Caki2 (cell line): ENCODE measurements at regions not wholly inside any gene's neighbourhood (a gene's known extent, or its start where the extent isn't known, plus 50 kb on each side); places are given as distances from the start of the nearest gene placed in this dataset.
"Not testable (repeated sequence)": the region's sequence is repeated elsewhere in the genome, so short reads cannot be mapped to it uniquely, and the experiment has no call there.

ENCODE experiments used
- DNase-seq: peaks from one replicate; pipeline ENCODE4 v3.0.0-alpha.2; 2015; ENCODE audit warnings: low read depth
- in situ Hi-C: cut with HindIII; loops from 2 replicates; pipeline ENCODE4 v1.10.0; 2016; ENCODE audit warnings: low sequenced_read_pairs, low pct_unique_long_range_greater_than_20kb, mixed read lengths

- in situ Hi-C loops = no loop called here
- DNase-seq = no peak
These were observed 412.4 kb downstream of the NTRK2 start for GRCh38 chr9:85081963-85082362.

GRCh38 chr9:85079349-85079748 is 409.8 kb downstream of the NTRK2 start:
- in situ Hi-C loops = no loop called here
- no peak for DNase-seq

- DNase-seq = no peak
- in situ Hi-C loops = no loop called here
These were observed 408.4 kb downstream of the NTRK2 start for GRCh38 chr9:85077944-85078343.

GRCh38 chr9:85077146-85077545 is 407.6 kb downstream of the NTRK2 start:
- in situ Hi-C loops, DNase-seq: not testable (repeated sequence)
